AG04449 (cell line): ENCODE measurements at regions not wholly inside any gene's neighbourhood (a gene's known extent, or its start where the extent isn't known, plus 50 kb on each side); places are given as distances from the start of the nearest gene placed in this dataset.

Experiments
- CTCF ChIA-PET: fragments of 350-600 bp; formaldehyde crosslinking; extraction: SDS; loops from one replicate; lab custom pipeline; 2021; ENCODE audit warnings: antibody characterized with exemption; lab: Yijun Ruan, JAX
- POLR2A ChIA-PET: fragments of 400-600, 350-600 bp; formaldehyde crosslinking; extraction: SDS; loops from one replicate; lab custom pipeline; 2020; ENCODE audit warnings: antibody characterized with exemption, inconsistent platforms; lab: Yijun Ruan, JAX
- DNase-seq: peaks from one replicate; pipeline ENCODE4 v3.0.0-alpha.2; 2010; ENCODE audit warnings: low read depth, low spot score
- H3K4me3 ChIP-seq: 2 replicates; pipeline ENCODE4 v1.5.1; 2011; ENCODE audit warnings: low read depth, mild to moderate bottlenecking, control low read depth, low read length
- TF ChIP-seq, protein P1 (sequence below): IDR thresholded peaks from one replicate; pipeline ENCODE4 v1.5.1; 2011; ENCODE audit warnings: mild to moderate bottlenecking, moderate library complexity, low read length, control low read depth, inconsistent platforms; ENCODE audit not compliant: insufficient read depth; ENCODE audit errors: missing control alignments

DNA sequence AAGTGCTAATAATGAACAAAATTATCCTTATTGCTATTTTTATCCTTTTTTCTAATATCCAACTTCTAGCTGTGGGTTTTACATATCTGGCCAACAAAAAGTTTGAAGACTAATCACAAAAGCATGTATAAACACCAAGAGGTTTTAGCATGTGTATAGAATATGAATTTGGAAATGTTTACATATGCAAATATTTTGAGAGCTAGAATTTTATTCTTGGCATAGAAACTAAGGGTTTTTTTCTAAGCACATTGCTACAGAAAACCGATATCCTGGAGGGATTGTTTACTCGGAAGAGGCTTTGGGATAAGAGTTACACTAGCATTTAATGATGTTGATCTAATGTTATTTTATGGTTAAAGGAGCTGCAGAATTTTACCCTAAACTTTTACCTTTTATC lies 392.1 kb downstream of the EFNB2 start:
- TF ChIP-seq, protein P1, sequence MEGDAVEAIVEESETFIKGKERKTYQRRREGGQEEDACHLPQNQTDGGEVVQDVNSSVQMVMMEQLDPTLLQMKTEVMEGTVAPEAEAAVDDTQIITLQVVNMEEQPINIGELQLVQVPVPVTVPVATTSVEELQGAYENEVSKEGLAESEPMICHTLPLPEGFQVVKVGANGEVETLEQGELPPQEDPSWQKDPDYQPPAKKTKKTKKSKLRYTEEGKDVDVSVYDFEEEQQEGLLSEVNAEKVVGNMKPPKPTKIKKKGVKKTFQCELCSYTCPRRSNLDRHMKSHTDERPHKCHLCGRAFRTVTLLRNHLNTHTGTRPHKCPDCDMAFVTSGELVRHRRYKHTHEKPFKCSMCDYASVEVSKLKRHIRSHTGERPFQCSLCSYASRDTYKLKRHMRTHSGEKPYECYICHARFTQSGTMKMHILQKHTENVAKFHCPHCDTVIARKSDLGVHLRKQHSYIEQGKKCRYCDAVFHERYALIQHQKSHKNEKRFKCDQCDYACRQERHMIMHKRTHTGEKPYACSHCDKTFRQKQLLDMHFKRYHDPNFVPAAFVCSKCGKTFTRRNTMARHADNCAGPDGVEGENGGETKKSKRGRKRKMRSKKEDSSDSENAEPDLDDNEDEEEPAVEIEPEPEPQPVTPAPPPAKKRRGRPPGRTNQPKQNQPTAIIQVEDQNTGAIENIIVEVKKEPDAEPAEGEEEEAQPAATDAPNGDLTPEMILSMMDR = no peak
- CTCF ChIA-PET = interaction anchor here (0.7 to 1.1 kb wide), 2 partner anchors 12 to 389 kb away, joined by 3 read pairs; no protein-coding TSS in a partner anchor
- POLR2A ChIA-PET = no interaction called here

DNA sequence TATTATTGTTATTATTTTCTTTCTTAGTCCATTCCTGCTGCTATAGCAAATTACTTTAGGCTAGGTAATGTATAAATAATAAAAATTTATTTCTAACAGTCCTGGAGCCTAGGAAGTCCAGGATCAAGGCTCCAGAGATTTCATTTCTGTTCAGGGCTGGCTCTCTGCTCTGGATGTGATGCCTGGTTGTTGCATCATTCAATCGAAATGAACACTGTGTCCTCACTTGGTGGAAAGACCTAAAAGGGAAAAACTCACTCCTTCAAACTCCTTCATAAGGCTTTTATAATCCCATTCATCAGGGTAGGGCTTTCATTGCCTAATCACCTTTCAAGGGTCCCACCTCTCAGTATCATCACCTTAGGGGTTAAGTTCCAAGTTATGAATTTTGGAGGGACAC lies 395.0 kb downstream of the EFNB2 start:
- ChIA-PET POLR2A (no interaction called here), CTCF (interaction anchor here (0.7 kb wide), 1 partner anchor 16 kb away, joined by 3 read pairs; no protein-coding TSS in a partner anchor)
- DNase-seq = no peak
- TF ChIP-seq, protein P1 = no peak
- H3K4me3 ChIP-seq = no peak overlapping the region

More for the DNA sequence above, 392.1 kb downstream of the EFNB2 start:
- H3K4me3 ChIP-seq = no peak overlapping the region
- DNase-seq = peak; percentile 19

DNA sequence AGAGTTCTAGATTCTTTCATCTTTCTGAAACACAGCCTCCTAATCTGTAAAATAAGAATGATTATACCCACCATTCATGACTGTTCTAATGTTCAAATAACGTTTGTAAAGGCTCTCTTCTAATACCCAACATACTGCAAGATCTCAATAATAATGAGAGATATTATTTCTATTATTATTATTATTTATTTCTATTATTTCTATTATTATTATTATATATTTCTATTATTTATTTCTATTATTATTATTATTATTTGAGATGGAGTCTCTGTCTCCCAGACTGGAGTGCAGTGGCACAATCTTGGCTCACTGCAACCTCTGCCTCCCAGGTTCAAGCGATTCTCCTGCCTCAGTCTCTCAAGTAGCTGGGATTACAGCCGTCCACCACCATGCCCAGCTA lies 395.5 kb downstream of the EFNB2 start:
- ChIA-PET CTCF (interaction anchor here (0.7 kb wide), 1 partner anchor 16 kb away, joined by 3 read pairs; no protein-coding TSS in a partner anchor), POLR2A (no interaction called here)
- DNase-seq = no peak
- TF ChIP-seq, protein P1 = no peak
- H3K4me3 ChIP-seq = no peak overlapping the region

DNA sequence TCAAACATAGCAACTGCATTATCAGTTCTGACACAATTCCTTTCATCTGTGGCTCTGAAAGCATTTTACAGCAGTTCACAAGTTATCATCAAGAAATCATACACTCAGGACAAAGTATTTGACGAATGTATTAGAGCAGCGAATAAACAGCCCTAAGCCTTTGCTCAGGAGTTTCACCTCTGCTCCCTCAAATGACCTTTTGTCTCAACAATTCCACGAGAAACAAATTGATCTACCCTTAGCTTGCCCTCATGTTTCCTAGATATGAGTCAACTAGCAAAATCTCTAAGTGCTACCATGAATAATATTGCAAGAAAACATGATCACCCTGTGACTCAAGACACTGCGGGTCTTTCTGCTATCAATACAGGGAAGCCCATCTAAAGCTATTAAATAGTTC lies 396.1 kb downstream of the EFNB2 start:
- no peak for DNase-seq
- POLR2A ChIA-PET = no interaction called here
- no peak overlapping the region for H3K4me3 ChIP-seq
- TF ChIP-seq, protein P1 = no peak
- CTCF ChIA-PET = no interaction called here

DNA sequence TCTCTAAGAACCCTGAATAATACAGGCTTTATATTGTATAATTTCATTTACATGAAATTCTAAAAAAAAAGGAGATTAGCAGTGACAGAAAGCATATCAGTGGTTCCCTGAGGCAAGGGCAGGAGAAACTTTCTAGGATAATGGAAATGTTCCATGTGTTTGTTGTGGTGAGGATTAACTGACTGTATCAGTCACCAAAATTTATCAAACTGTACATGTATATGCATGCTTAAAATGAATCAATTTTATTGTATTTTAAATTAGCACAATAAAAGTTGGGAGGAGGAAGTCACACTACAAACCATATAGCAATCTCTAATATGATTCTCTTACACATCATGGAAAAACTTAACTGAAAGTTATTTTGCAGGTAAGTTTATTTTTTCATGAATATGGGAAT lies 396.8 kb downstream of the EFNB2 start:
- TF ChIP-seq, protein P1 = no peak
- ChIA-PET CTCF (no interaction called here), POLR2A (no interaction called here)
- H3K4me3 ChIP-seq = no peak overlapping the region
- no peak for DNase-seq

DNA sequence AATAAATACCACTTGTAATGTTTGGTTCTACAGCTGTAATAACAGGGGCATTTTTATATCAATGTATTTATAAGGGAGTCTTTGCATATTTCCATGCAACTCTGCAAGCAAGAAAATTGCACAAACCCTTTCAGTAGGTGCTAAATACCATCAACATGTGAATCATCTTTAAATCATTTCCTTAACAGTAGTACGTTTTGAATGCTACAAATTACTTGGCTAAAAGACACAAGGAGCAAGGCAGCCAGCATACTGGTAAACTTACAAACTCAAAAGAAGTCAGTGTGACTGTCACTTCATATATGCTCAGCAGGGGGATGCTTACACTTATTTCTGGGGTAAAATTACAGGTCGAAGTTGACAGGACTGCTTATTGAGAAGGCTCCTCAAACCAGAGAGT lies 402.4 kb downstream of the EFNB2 start:
- peak; percentile 92 for DNase-seq
- POLR2A ChIA-PET = interaction anchor here (0.6 to 1.1 kb wide), 3 partner anchors 18 to 1427 kb away, joined by 3 to 4 read pairs (median 3); no protein-coding TSS in a partner anchor
- CTCF ChIA-PET = interaction anchor here (0.6 to 0.8 kb wide), 2 partner anchors 19 kb away, joined by 3 read pairs; no protein-coding TSS in a partner anchor

More for the DNA sequence above, 402.4 kb downstream of the EFNB2 start:
- TF ChIP-seq, protein P1 = no peak
- no peak overlapping the region for H3K4me3 ChIP-seq
